GM19351 (cell line): ENCODE measurements at regions not wholly inside any gene's neighbourhood (a gene's known extent, or its start where the extent isn't known, plus 50 kb on each side); places are given as distances from the start of the nearest gene placed in this dataset.
"Not testable (repeated sequence)": the region's sequence is repeated elsewhere in the genome, so short reads cannot be mapped to it uniquely, and the experiment has no call there.

Experiments used
- ATAC-seq: cut with Tn5 transposase; IDR thresholded peaks from one replicate; pipeline ENCODE4 v1.9.1; 2021; ENCODE audit warnings: mild to moderate bottlenecking, moderate library complexity; ENCODE audit not compliant: unreplicated experiment

DNA sequence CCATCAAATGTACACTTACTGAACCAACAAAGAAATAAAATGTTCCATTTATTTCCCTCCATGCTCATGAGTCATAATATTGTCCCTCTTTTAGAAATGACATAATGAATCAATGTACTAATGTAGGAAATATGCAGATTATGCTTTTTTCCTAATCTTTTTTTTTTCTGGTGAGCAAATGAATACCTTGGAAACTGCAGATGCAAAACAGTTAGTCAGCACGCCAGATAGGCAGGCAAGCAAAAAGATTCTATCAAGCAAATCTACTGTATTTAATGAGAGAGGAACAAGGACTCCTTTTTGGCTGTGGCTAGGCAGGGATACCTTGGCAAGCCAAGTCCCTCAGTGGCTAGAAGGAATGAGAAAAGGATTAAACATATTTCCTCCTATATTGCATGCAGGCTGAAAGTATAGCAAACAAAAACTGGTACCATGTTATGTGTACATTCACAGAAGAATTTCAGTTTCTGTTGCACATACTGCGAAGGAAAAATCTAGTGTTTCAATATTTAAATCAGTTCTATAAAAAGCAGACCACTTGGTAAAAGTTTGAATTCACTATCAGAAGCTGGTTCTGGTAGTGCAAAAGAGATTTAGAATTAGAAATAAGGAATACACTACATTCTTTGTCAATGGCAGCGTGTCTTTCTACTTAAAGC is 605.4 kb downstream of the TLE1 start:
- peak; percentile 55 for ATAC-seq

DNA sequence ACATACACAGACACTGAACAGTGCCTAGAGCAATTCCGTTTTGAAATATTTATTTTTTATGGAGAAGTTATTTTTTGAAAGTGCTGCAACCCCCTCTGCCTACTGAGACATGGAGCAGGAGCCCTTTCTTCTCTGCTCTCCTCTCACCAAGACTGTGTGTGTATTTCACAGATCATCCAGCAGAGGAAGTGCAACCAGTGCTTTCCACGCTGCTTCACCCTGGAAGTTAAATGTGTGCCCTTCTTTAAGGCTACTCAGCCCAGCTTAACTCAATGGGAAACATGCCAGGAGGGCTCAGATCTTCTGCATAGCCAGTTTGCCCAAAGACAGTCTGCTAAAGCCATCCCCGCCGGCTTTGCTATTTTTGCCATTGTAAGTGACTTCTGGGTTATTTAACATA is 606.3 kb downstream of the TLE1 start:
- ATAC-seq = no peak

DNA sequence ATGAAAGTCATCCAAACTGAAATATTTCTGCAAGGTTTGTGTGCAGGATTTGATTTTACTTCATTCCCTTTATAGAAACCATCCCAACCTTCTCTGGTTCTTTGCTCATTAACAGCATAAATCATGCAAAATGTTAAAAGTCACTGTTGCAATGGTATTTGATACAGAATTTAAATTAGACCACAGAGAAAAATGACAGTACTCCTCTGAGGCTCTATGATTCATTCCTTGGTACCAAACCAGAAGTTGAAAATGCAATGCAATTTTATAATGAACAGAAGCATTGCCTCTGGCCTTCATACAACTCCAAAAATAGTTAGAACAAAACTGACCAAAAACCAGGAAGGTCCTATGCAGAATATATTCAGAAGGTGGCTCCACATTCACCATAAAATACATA is 607.1 kb downstream of the TLE1 start:
- no peak for ATAC-seq

DNA sequence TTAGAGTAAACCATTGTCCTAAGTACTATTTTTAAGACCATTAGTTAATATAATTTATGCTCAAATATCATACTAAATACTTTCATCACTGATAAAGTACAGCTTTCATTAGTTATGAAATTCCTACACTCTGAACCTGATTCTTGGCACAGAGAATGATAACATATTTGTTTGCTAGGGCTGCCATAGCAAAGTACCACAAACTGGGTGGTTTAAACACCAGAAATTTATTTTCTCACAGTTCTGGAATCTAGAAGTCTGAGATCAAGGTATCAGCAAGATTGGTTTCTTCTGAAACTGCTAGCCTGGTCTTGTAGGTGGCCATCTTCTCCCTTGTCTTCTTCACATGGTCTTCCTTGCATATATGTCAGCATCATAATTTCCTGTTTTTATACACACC is 608.4 kb downstream of the TLE1 start:
- ATAC-seq = no peak

DNA sequence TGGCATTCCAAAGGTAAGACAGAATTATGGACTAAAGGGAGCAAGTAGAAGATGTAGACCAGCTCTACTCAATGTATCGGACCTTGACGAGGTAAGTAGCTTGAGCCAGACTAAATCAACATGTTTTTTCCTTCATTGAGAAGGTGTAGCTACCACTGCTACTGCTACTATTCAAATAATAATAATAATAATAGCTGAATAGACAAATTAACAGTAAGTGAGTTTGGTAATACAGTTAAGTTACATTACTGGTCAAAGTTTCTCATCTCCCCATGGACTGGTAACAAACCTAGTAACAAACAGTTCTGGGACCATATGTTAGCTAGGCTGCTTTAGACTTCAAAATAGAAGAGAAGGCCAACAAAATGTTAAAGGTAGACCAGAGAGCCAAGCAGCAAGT is 609.2 kb downstream of the TLE1 start:
- ATAC-seq = no peak

DNA sequence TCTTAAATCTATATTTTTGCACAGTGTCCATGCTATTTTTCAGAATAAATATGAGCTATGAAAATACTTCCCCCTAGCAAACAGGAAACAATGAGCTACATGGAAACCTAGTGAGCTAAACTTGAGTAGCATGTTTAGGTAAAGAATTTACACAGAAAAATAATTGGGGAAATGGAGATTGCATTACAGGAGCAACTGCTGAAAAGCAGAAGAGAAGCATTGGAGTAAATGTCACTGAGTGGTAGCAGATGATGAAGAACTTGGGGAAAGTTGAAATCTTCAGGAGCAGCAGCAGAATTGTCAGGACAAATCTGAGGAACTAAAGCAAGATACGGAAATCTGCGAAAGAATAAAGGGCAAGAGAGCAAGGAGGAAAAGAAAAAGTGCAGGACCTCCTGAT is 610.3 kb downstream of the TLE1 start:
- ATAC-seq = no peak

DNA sequence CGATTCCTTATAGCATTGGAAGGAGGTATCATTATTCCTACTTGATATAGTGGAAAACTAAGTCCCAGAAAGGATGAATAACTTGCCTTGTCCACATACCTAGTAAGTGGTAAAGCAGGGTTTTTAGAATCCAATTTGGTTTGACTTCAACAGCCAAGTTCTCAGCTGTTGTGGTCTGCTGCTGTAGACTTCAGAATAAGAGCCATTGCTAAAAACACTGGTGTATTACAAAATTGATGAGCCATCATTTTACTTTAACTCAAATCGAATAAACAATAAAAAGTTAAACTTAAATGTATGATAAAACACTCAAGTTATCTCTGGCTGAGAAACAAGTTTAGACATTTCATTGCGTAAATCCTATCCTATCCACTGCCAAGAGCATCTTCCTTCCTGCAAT is 610.8 kb downstream of the TLE1 start:
- ATAC-seq = no peak

DNA sequence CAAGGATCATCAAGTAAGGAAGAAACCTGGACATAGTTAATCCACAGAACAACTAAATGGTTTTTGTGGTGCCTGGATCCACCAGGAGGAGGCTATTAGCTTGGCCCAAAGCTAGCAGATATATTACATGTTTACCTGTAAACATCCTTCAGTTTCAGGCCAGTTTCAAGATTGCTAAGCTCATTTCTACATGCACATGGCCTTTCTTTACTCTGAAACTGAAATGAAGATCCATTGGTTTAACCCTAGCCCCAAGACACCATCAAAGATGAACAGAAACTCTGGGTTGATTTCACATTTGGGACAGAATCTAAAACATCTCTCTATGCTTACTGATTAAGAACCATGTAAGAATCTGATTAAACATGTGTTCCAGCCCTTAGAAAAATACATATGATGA is 611.8 kb downstream of the TLE1 start:
- ATAC-seq = no peak

DNA sequence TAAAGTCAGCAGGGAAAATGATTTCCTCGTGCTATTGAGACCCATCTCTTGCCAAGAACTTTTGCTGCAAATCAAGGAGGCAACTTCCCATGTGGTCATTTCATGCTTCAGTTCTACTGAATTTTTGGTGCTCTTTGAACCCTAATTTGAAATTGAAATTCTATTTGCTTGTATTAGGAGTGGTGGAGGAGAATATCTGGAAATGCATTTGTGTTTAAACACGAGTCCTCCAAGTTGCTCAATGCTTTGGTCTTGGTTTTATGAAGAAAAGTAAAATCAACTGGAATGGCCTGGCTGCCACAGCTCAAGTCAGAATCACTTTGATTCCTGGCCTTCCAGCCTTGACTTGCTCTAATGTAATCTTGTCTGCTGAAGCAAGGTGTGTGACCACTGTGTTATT is 613.2 kb downstream of the TLE1 start:
- ATAC-seq = no peak

DNA sequence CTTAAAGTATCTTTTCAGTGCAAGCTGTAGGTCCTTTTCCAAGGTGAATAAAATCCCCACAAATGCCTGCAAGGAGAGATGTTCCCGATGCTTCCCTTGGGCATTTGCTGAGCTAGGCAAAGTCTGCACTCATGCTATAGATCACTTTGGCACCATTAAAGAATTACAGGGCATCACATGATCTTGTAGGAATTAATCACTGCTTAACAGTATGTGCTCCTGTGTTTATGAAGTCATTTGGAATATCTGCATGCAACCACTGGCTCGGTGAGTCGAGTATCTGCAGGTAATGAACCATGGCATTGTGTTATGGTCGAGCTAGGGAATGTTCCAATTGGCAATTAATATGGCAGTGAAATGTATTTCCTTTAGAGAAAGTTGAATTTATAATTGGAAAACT is 615.1 kb downstream of the TLE1 start:
- ATAC-seq = no peak

DNA sequence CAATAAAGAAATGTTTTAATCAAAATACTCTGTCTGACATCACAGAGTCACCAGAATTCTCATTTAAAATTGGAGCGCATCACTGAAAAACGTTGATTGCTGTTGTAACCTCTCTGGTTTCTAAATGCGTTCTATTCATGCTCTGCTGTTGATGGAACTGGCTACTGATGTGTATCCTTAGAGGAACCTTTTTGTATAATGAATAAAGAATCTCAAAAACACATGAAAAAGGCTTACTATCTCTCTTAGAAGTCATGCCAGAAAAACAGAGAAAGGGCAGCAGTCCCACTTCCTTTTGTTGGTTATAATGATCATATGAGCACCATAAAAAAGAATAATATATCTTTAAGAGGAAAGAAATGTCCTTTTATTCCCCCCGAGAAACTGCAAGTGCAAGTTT is 615.5 kb downstream of the TLE1 start:
- ATAC-seq = no peak

DNA sequence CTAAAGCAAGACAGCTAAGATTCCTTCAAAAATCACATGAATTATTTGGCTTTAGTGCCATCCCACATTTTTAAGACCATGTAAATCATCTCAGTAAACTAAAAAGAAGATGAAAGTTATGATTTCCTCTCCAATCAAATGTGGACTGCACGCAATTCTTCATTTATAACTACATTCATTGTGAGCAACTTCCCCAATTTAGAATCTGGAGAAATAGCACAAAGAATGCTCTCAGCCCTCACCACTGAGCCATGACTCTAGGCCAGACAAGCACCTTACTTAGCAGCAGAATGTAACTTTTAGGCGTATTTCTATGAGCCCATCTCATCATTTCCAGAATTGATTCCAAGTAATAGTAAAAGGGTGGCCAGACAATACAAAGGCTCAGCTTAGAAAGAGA is 616.6 kb downstream of the TLE1 start:
- ATAC-seq = no peak

DNA sequence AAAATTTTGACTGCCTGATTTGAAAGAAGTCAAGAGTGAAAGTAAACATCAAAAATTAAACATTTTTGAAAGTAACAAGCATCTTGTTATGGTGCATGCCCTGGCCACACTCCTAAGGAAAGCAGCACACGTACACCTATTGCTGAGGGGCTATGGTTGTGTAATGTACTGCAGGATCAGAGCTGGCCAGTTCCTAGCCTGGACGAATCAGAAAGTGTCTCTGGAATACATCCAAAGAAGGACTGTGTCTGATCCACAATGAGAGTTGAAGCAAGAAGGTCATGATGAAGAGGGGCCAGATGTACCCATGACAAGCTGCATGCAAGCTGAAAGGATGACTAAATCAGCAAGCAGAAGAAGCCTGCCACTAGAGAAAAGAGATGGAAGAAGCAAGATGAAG is 618.2 kb downstream of the TLE1 start:
- no peak for ATAC-seq

DNA sequence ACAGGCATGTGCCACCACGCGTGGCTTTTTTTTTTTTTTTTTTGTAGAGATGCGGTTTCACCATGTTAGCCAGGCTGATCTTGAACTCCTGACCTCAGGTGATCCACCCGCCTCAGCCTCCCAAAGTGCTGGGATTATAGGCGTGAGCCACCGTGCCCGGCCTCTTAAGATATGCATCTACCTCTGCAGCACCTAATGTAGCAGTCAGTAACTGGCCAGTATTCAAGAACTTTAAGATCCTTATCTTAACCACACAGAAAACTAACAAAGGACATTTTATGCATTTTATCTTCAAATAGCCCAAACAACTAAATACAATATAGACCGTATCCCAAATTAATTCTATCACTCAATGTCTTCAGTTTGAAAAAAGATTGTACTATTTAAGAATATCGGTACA is 618.7 kb downstream of the TLE1 start:
- ATAC-seq = no peak

DNA sequence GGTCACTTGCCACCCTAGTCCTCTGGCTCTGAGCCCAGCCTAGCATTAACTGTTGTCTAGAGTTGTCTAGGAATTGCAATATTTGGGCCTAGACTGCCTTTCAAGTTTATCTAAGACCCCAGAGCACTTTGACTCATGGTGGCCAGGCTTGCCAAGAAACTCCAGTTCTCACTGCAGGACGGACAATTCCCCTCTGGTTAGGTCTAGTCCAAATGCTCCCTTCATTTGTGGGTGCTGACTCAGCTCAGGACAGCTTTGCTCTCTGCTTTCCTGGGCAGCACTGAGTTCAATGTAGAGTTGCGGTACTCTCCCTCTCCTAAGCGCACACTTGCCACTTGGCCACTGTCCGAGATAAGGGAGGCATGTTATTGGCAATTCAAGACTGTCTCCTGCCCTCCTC is 619.4 kb downstream of the TLE1 start:
- no peak for ATAC-seq

DNA sequence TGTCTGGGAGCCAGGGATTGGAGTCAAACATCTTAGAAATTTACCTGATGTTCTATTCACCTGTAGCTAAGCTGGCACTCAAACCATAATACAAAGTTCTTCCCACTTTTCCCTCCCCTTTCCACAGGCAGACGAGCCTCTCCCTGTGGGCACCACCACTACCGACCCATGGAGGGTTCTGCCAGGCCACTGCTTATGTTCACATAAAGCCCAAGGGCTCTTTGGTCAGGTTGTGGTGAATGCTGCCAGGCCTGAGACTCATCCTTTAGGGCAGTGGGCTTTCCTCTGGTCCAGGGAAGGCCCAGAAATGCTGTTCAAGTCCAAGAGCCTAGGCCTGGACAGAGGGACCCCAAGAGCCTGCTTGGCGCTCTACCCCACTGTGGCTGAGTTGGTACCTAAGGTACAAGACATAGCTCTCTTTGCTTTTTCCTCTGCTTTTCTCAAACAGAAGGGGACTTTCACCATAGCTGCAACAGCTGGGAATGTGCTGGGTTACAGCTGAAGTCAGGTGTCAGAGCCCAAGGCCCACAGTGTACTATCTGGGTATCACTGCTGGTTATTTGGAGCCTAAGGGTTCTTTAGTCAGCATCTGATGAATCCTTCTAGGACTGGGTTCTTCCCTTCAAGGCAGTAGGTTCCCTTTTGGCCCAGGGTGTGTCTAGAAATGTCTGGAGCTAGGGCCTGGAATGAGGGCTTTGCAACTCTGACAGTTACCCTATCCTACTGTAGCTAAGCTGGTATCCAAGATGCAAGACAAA is 620.1 kb downstream of the TLE1 start:
- no peak for ATAC-seq

DNA sequence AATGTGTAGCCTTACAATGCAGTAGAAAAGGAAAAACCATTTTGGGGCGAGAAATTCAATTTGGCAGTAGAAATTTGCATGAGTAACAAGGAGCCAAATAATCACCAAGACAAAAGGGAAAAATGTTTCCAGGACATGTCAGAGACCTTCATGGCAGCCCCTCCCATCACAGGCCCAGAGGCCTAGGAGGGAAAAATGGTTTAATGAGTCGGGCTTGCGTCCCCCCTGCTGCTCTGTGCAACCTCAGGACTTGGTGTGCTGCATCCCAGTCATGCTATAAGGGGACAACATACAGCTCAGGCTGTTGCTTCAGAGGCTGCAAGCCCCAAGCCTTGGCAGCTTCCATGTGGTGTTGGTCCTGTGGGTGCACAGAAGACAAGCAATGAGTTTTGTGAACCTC is 626.4 kb downstream of the TLE1 start:
- not testable (repeated sequence) for ATAC-seq

DNA sequence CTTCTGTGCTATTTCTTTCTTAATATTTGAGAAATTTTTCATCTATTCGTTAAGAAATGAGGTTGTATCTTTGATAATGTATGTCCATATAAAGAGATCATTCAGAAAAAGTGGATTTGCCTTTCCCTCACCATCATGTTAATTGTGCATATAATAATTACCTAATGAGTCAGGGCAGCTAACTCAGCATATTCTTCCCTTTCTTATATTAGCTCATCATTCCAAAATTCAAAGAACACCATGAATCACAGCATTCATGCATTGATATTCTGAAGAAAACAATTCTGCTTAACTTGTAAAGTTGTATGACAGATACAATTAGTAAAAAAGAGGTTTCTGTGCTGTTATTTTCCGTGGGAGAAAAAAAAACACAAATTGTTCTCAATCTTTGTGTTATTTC is 630.6 kb downstream of the TLE1 start:
- ATAC-seq = no peak

DNA sequence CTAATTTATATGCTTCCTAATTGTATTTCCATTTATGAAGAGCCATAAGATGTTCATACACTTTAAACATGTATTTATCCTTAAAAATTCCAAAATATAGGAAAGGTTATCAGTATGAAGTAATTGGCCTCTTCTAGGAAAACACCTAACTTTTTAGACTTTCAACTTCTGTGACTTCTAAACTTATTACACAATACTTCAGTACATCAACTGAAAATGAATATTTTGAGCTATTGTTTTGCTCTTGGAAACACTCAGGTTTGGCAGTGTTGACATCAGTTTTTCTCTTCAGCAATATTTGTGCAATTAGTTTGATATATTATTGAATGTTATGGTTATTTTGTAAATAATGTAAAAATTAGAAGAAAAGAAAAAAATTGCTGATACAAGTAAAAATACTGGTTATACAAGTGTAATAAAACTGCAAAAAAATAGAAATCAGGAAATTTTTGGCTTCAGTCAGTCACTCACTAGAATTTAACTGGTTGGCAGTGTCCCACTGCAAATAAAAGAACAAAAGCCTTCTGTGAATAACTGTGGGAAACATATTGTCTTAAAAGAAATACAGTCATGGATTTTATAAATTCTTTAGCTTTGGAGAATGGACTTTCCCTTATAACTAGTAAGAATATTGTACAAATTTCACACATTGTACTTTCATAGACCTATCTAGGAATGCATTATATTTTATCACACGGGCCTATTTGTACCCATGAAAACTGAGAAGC is 635.9 kb downstream of the TLE1 start:
- no peak for ATAC-seq

DNA sequence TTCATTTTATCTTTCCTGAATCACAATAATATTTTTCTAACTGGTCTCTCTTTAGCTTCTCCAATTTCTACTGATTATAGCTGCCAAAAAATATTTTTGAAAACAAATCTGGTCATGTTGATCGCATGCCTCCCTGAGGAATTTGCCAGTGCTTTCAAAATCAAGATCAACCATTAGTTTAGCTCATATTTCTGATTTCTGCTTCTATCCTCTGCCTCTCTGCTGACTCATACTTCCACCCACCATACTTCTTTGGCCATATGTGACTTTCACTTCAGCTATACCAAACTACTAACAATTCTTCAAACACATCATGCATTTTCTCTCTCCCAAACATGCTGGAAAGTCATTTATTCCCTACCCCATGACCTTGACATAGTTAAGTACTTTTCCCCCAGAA is 636.5 kb downstream of the TLE1 start:
- ATAC-seq = no peak

DNA sequence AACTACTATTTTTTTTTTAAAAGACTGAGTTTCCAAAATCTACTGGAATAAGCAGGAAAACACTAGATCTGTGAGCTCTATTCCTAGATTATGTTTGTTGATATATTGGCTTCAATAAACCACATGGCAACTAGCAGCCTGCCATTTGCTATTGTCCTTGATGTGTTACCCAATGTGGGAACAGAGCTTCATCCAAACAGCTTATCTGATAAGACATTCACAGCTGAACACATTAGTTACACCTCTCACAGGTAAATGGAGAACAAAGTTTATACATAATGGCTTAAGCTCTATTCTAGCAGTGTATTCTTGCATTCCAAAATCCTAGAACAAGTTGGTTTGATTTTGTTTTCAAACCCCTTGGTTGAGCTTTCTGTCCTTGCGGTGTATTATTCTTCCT is 642.1 kb downstream of the TLE1 start:
- no peak for ATAC-seq

DNA sequence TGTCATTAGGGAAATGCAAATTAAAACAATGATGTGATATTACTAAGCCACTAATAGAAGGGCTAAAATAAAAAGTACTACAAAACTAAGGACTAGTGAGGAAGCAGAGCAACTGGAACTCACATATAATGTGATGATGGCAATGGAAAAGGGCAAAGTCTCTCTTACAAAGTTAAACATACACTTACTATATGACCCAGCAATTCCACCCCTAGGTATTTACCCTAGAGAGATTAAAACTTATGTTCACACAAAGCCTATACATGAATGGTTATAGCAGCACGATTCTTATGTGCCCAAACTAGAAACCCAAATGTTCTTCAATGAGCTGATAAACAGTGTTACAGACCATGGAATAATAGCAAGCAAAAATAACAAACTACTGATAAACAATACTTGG is 643.7 kb downstream of the TLE1 start:
- ATAC-seq = no peak
